Transverse colon (tissue), 4 donors: ENCODE measurements at regions not wholly inside any gene's neighbourhood (a gene's known extent, or its start where the extent isn't known, plus 50 kb on each side); places are given as distances from the start of the nearest gene placed in this dataset.

ENCODE experiments used
- POLR2AphosphoS5 ChIP-seq, 3 donors: sonication (generic); formaldehyde crosslinking; IDR thresholded peaks; one replicate each; pipeline ENCODE4 v1.6.1; 2016; ENCODE audit warnings: antibody characterized with exemption in 3 of 3
- TF ChIP-seq, protein P1 (sequence below), 5 experiments: fragments of 200-600 bp in 3 of 5; fragments of 450-650 bp in 2 of 5; sonication (generic) in 3 of 5; IDR thresholded peaks; 1 replicate in 2 of 5; 2 replicates in 3 of 5; pipeline ENCODE4 v1.5.1; 2016 to 2017; ENCODE audit warnings: antibody characterized with exemption in 5 of 5, inconsistent platforms in 3 of 5, mild to moderate bottlenecking in 2 of 5, moderate library complexity in 1 of 5

DNA sequence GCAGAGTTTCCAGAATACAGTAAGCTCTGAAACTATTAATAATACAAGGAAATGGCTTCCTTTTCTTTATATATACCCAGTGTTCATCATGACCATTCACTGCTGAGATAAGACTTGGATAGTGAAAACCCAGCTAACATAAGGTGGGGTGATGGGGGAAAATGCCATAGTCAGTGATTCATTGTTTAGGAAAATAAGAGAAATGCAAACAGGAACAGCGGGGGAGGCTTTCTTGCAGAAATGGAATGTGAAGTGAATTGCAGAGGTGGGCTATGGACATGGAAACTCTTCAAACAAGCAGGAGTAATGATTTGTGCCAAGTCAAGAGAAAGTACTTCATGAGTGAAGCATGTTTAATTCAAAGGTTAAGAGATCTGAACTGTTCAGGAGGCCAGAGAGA lies 519.4 kb downstream of the TDRD15 start:
- TF ChIP-seq, protein P1, sequence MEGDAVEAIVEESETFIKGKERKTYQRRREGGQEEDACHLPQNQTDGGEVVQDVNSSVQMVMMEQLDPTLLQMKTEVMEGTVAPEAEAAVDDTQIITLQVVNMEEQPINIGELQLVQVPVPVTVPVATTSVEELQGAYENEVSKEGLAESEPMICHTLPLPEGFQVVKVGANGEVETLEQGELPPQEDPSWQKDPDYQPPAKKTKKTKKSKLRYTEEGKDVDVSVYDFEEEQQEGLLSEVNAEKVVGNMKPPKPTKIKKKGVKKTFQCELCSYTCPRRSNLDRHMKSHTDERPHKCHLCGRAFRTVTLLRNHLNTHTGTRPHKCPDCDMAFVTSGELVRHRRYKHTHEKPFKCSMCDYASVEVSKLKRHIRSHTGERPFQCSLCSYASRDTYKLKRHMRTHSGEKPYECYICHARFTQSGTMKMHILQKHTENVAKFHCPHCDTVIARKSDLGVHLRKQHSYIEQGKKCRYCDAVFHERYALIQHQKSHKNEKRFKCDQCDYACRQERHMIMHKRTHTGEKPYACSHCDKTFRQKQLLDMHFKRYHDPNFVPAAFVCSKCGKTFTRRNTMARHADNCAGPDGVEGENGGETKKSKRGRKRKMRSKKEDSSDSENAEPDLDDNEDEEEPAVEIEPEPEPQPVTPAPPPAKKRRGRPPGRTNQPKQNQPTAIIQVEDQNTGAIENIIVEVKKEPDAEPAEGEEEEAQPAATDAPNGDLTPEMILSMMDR (IDR thresholded peaks at IDR 0.05) = no peak
- TF ChIP-seq POLR2AphosphoS5 (IDR thresholded peaks at IDR 0.05) = no peak
